ENCODE measurements at regions not wholly inside any gene's neighbourhood (a gene's known extent, or its start where the extent isn't known, plus 50 kb on each side); places are given as distances from the start of the nearest gene placed in this dataset.
"Not testable (repeated sequence)": the region's sequence is repeated elsewhere in the genome, so short reads cannot be mapped to it uniquely, and the experiment has no call there.

- DNase-seq (ENCODE audit: low read depth) = no peak
These were observed 596.5 kb upstream of the KLF12 start for GRCh38 chr13:74730556-74731331.

GRCh38 chr13:74726206-74726605, 592.0 kb upstream of the KLF12 start:
- no peak for DNase-seq (ENCODE audit: low read depth)

GRCh38 chr13:74718232-74718842, 584.1 kb upstream of the KLF12 start:
- DNase-seq (ENCODE audit: low read depth) = not testable (repeated sequence)

- DNase-seq (ENCODE audit: low read depth) = peak; percentile 45
These were observed 581.5 kb upstream of the KLF12 start for GRCh38 chr13:74715718-74716117.

GRCh38 chr13:74710006-74710405, 575.8 kb upstream of the KLF12 start:
- DNase-seq (ENCODE audit: low read depth) = peak; percentile 29

GRCh38 chr13:74709226-74709625, 575.0 kb upstream of the KLF12 start:
- no peak for DNase-seq (ENCODE audit: low read depth)

- no peak for DNase-seq (ENCODE audit: low read depth)
These were observed 574.4 kb upstream of the KLF12 start for GRCh38 chr13:74708629-74709028.

GRCh38 chr13:74707291-74707690, 573.1 kb upstream of the KLF12 start:
- no peak for DNase-seq (ENCODE audit: low read depth)

- no peak for DNase-seq (ENCODE audit: low read depth)
These were observed 572.6 kb upstream of the KLF12 start for GRCh38 chr13:74706801-74707200.

GRCh38 chr13:74705438-74705837, 571.2 kb upstream of the KLF12 start:
- DNase-seq (ENCODE audit: low read depth) = no peak

GRCh38 chr13:74703855-74704387, 569.7 kb upstream of the KLF12 start:
- DNase-seq (ENCODE audit: low read depth) = no peak

- DNase-seq (ENCODE audit: low read depth) = no peak
These were observed 562.1 kb upstream of the KLF12 start for GRCh38 chr13:74696148-74696922.

GRCh38 chr13:74695021-74695800, 561.0 kb upstream of the KLF12 start:
- DNase-seq (ENCODE audit: low read depth) = no peak

GRCh38 chr13:74687442-74688182, 553.4 kb upstream of the KLF12 start:
- DNase-seq (ENCODE audit: low read depth) = no peak

GRCh38 chr13:74683411-74683810, 549.2 kb upstream of the KLF12 start:
- DNase-seq (ENCODE audit: low read depth) = no peak

- DNase-seq (ENCODE audit: low read depth) = no peak
These were observed 548.5 kb upstream of the KLF12 start for GRCh38 chr13:74682746-74683145.

- no peak for DNase-seq (ENCODE audit: low read depth)
These were observed 547.7 kb upstream of the KLF12 start for GRCh38 chr13:74681891-74682290.

- no peak for DNase-seq (ENCODE audit: low read depth)
These were observed 544.2 kb upstream of the KLF12 start for GRCh38 chr13:74678308-74678965.

GRCh38 chr13:74675972-74676371, 541.8 kb upstream of the KLF12 start:
- no peak for DNase-seq (ENCODE audit: low read depth)

- no peak for DNase-seq (ENCODE audit: low read depth)
These were observed 541.0 kb upstream of the KLF12 start for GRCh38 chr13:74675182-74675581.

GRCh38 chr13:74674720-74675119, 540.5 kb upstream of the KLF12 start:
- DNase-seq (ENCODE audit: low read depth) = no peak

Measured in GM04503 (cell line).